Keratinocyte (primary cell): ENCODE measurements at regions not wholly inside any gene's neighbourhood (a gene's known extent, or its start where the extent isn't known, plus 50 kb on each side); places are given as distances from the start of the nearest gene placed in this dataset.

Experiments used
- EZH2 ChIP-seq: IDR thresholded peaks from one replicate; pipeline ENCODE4 v1.6.1; 2012; ENCODE audit warnings: inconsistent platforms, mild to moderate bottlenecking, low read length, moderate library complexity
- TF ChIP-seq, protein P1 (sequence below), 3 experiments: IDR thresholded peaks in 1 of 3; conservative IDR thresholded peaks in 1 of 3; optimal IDR thresholded peaks in 1 of 3; 2 replicates in 2 of 3; 3 replicates in 1 of 3; pipeline versions ENCODE3 to v1.5.1; 2011; ENCODE audit warnings: low read length in 3 of 3, mild to moderate bottlenecking in 3 of 3, moderate library complexity in 2 of 3, control low read depth in 1 of 3, inconsistent platforms in 1 of 3; ENCODE audit not compliant: insufficient read depth in 2 of 3; ENCODE audit errors: extremely low read depth in 1 of 3

- TF ChIP-seq, protein P1, sequence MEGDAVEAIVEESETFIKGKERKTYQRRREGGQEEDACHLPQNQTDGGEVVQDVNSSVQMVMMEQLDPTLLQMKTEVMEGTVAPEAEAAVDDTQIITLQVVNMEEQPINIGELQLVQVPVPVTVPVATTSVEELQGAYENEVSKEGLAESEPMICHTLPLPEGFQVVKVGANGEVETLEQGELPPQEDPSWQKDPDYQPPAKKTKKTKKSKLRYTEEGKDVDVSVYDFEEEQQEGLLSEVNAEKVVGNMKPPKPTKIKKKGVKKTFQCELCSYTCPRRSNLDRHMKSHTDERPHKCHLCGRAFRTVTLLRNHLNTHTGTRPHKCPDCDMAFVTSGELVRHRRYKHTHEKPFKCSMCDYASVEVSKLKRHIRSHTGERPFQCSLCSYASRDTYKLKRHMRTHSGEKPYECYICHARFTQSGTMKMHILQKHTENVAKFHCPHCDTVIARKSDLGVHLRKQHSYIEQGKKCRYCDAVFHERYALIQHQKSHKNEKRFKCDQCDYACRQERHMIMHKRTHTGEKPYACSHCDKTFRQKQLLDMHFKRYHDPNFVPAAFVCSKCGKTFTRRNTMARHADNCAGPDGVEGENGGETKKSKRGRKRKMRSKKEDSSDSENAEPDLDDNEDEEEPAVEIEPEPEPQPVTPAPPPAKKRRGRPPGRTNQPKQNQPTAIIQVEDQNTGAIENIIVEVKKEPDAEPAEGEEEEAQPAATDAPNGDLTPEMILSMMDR (optimal IDR thresholded peaks at IDR 0.05 in 1 of 3, IDR thresholded peaks at IDR 0.05 in 1 of 3, conservative IDR thresholded peaks at IDR 0.05 in 1 of 3; ENCODE audit: extremely low read depth in 1 of 3, insufficient read depth in 2 of 3, low read length in 3 of 3): no peak
- no peak for TF ChIP-seq EZH2
Observed at GRCh38 chr10:128422999-128423398, 296.8 kb upstream of the MKI67 start.
